ENCODE measurements at regions not wholly inside any gene's neighbourhood (a gene's known extent, or its start where the extent isn't known, plus 50 kb on each side); places are given as distances from the start of the nearest gene placed in this dataset.

DNA sequence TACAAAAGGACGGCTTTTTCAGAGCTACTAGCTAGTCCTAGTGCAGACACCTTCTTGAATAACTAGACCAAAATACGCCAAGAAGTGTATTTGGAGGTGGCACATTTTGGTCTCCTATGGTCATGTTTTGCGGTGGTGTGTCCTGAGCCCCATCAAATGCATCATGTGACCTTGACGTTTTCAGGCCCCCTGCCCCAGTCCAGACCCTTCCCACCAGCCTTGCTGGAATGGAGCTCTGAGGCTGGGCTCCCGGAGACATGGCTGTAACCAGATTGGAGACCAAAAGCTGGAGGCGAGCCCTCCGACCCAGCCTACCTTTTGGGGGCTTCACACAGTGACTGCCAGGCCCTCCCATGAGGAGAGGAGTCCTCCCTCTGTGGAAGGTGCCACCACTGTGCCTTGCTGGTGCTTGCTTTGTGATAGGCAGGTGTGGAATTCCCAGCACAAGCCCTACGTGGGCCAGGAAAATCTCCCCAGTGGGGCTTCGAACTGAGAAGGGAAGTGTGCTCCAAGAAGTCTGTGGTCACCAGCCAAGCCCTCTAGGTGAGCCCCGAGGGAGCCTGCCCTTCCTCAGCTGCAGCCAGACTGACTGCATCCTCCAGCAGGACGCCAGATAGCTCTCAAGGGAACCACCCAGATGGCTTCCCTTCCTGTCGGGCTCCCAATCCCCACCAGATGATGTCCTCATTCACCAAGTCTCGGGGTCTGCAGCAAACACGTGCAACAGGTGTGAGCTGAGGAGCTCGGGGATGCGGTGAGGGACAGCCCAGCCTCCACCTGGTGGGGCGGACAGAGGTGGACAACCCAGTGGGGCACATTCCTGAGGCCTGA is 126.2 kb downstream of the ASB7 start:
- intact Hi-C loops (cut with micrococcal nuclease) = no loop called here
- BruUV-seq (replicated peaks) = no TSS peak
- ATAC-seq (no peak), DNase-seq (ENCODE audit: low read depth, low spot score) (no peak)
- Histone ChIP-seq H3K36me3 (ENCODE audit: control insufficient read depth in 1 of 2, insufficient read depth in 2 of 2, low read length in 2 of 2) (no peaks in the 10 kb centered on the region), H2AFZ (ENCODE audit: low read depth, low read length, poor library complexity, severe bottlenecking) (peak overlapping the region; percentile 8), H3K4me3 (replicated peaks in 1 of 2; ENCODE audit: low read depth in 1 of 2, low read length in 2 of 2) (no peak overlapping the region), H3K79me2 (ENCODE audit: insufficient read depth, low read length) (no peaks in the 10 kb centered on the region), H3K4me1 (ENCODE audit: control insufficient read depth in 1 of 2, insufficient read depth in 2 of 2, low read length in 2 of 2) (peaks cover 51 to 98% of the 10 kb centered on the region in 2 experiments), H3K9me3 (ENCODE audit: control insufficient read depth in 1 of 2, insufficient read depth in 1 of 2, low read depth in 1 of 2, low read length in 2 of 2) (no peaks in the 10 kb centered on the region), H3K27ac (ENCODE audit: low read depth, low read length) (peak overlapping the region; percentile 94), H3K9ac (ENCODE audit: low read length) (peak overlapping the region; percentile 65), H3K4me2 (ENCODE audit: low read length) (peak overlapping the region; percentile 68; the same call in 1 of the 2 replicates), H3K9me2 (ENCODE audit: insufficient read depth) (no peaks in the 10 kb centered on the region), H3K27me3 (ENCODE audit: insufficient read depth, low read length) (no peaks in the 10 kb centered on the region), H4K20me1 (ENCODE audit: insufficient read depth) (no peaks in the 10 kb centered on the region)
- RAD21 ChIA-PET (ENCODE audit: low non-redundant PET in 1 of 2, low total read pairs in 2 of 2, uncharacterized antibody in 2 of 2, unreplicated experiment in 2 of 2) = interaction anchor here in 1 of 2 experiments (1.2 kb wide), 1 partner anchor 56 kb away, joined by 3 read pairs; no protein-coding TSS in a partner anchor
- POLR2A ChIA-PET = no interaction called here
- CTCF ChIA-PET = interaction anchor here (0.8 to 1.2 kb wide), 3 partner anchors 8 to 145 kb away, joined by 3 read pairs; no protein-coding TSS in a partner anchor
- TF ChIP-seq CEBPB (IDR thresholded peaks at IDR 0.05; ENCODE audit: low read depth) (no peak), FOSL1 (IDR thresholded peaks at IDR 0.05; ENCODE audit: low read depth) (no peak), SIN3A (IDR thresholded peaks at IDR 0.05; ENCODE audit: low read depth) (no peak), TCF7L2 (IDR thresholded peaks at IDR 0.05; ENCODE audit: borderline replicate concordance, extremely low read depth, insufficient read depth, insufficient read length) (no peak), ELF1 (IDR thresholded peaks at IDR 0.05; ENCODE audit: borderline replicate concordance, low read depth) (no peak), EZH2phosphoT487 (IDR thresholded peaks at IDR 0.05; ENCODE audit: borderline replicate concordance) (no peak), SRF (IDR thresholded peaks at IDR 0.05; ENCODE audit: low read depth) (no peak), YY1 (IDR thresholded peaks at IDR 0.05; ENCODE audit: extremely low read depth, insufficient replicate concordance, low read depth, low read length) (no peak), ZFX (IDR thresholded peaks at IDR 0.05) (no peak), JUND (IDR thresholded peaks at IDR 0.05) (no peak), SP1 (IDR thresholded peaks at IDR 0.05; ENCODE audit: low read depth) (no peak), POLR2A (IDR thresholded peaks at IDR 0.05; ENCODE audit: borderline replicate concordance, extremely low read depth, insufficient read depth, insufficient read length) (no peak), EZH2 (IDR thresholded peaks at IDR 0.05) (no peak), CBX3 (IDR thresholded peaks at IDR 0.05; ENCODE audit: low read depth) (no peak)
- TF ChIP-seq, protein P1, sequence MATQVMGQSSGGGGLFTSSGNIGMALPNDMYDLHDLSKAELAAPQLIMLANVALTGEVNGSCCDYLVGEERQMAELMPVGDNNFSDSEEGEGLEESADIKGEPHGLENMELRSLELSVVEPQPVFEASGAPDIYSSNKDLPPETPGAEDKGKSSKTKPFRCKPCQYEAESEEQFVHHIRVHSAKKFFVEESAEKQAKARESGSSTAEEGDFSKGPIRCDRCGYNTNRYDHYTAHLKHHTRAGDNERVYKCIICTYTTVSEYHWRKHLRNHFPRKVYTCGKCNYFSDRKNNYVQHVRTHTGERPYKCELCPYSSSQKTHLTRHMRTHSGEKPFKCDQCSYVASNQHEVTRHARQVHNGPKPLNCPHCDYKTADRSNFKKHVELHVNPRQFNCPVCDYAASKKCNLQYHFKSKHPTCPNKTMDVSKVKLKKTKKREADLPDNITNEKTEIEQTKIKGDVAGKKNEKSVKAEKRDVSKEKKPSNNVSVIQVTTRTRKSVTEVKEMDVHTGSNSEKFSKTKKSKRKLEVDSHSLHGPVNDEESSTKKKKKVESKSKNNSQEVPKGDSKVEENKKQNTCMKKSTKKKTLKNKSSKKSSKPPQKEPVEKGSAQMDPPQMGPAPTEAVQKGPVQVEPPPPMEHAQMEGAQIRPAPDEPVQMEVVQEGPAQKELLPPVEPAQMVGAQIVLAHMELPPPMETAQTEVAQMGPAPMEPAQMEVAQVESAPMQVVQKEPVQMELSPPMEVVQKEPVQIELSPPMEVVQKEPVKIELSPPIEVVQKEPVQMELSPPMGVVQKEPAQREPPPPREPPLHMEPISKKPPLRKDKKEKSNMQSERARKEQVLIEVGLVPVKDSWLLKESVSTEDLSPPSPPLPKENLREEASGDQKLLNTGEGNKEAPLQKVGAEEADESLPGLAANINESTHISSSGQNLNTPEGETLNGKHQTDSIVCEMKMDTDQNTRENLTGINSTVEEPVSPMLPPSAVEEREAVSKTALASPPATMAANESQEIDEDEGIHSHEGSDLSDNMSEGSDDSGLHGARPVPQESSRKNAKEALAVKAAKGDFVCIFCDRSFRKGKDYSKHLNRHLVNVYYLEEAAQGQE (IDR thresholded peaks at IDR 0.05; ENCODE audit: low read depth) = no peak
- TF ChIP-seq, protein P2, sequence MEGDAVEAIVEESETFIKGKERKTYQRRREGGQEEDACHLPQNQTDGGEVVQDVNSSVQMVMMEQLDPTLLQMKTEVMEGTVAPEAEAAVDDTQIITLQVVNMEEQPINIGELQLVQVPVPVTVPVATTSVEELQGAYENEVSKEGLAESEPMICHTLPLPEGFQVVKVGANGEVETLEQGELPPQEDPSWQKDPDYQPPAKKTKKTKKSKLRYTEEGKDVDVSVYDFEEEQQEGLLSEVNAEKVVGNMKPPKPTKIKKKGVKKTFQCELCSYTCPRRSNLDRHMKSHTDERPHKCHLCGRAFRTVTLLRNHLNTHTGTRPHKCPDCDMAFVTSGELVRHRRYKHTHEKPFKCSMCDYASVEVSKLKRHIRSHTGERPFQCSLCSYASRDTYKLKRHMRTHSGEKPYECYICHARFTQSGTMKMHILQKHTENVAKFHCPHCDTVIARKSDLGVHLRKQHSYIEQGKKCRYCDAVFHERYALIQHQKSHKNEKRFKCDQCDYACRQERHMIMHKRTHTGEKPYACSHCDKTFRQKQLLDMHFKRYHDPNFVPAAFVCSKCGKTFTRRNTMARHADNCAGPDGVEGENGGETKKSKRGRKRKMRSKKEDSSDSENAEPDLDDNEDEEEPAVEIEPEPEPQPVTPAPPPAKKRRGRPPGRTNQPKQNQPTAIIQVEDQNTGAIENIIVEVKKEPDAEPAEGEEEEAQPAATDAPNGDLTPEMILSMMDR (IDR thresholded peaks at IDR 0.05 in 2 of 3, conservative IDR thresholded peaks at IDR 0.05 in 1 of 3; ENCODE audit: borderline replicate concordance in 1 of 3, insufficient read depth in 1 of 3, low read depth in 2 of 3, low read length in 2 of 3) = no peak
- TF ChIP-seq, protein P3, sequence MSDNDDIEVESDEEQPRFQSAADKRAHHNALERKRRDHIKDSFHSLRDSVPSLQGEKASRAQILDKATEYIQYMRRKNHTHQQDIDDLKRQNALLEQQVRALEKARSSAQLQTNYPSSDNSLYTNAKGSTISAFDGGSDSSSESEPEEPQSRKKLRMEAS (IDR thresholded peaks at IDR 0.05) = no peak
- TF ChIP-seq, protein P4, sequence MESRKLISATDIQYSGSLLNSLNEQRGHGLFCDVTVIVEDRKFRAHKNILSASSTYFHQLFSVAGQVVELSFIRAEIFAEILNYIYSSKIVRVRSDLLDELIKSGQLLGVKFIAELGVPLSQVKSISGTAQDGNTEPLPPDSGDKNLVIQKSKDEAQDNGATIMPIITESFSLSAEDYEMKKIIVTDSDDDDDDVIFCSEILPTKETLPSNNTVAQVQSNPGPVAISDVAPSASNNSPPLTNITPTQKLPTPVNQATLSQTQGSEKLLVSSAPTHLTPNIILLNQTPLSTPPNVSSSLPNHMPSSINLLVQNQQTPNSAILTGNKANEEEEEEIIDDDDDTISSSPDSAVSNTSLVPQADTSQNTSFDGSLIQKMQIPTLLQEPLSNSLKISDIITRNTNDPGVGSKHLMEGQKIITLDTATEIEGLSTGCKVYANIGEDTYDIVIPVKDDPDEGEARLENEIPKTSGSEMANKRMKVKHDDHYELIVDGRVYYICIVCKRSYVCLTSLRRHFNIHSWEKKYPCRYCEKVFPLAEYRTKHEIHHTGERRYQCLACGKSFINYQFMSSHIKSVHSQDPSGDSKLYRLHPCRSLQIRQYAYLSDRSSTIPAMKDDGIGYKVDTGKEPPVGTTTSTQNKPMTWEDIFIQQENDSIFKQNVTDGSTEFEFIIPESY (IDR thresholded peaks at IDR 0.05; ENCODE audit: extremely low read depth, insufficient replicate concordance, low read length) = no peak
- TF ChIP-seq, protein P5, sequence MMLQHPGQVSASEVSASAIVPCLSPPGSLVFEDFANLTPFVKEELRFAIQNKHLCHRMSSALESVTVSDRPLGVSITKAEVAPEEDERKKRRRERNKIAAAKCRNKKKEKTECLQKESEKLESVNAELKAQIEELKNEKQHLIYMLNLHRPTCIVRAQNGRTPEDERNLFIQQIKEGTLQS (IDR thresholded peaks at IDR 0.05) = no peak
